Epidermal melanocyte (primary cell): ENCODE measurements at regions not wholly inside any gene's neighbourhood (a gene's known extent, or its start where the extent isn't known, plus 50 kb on each side); places are given as distances from the start of the nearest gene placed in this dataset.

Experiments used
- DNase-seq: peaks from one replicate; pipeline ENCODE4 v3.0.0; 2011; ENCODE audit warnings: low spot score; ENCODE audit not compliant: insufficient read length

- DNase-seq: no peak
Observed at GRCh38 chr20:51076786-51077685, 54.1 kb upstream of the KCNG1 start.

- no peak for DNase-seq
Observed at GRCh38 chr20:51074062-51074461, 51.2 kb upstream of the KCNG1 start.
